ENCODE measurements at regions not wholly inside any gene's neighbourhood (a gene's known extent, or its start where the extent isn't known, plus 50 kb on each side); places are given as distances from the start of the nearest gene placed in this dataset.
"Not testable (repeated sequence)": the region's sequence is repeated elsewhere in the genome, so short reads cannot be mapped to it uniquely, and the experiment has no call there.

- WGBS, 2 donors, result 74 to 78% methylated on average over 2 of the region's 2 CpGs
- no peak overlapping the region for H3K4me3 ChIP-seq (ENCODE audit: low read depth in 1 of 2, low read length in 2 of 2)
- no peak overlapping the region for H3K27ac ChIP-seq (ENCODE audit: low read depth in 2 of 2, low read length in 1 of 2)
- H3K36me3 ChIP-seq (ENCODE audit: control insufficient read depth in 2 of 2, insufficient read depth in 2 of 2, low read length in 1 of 2), result no peaks in the 10 kb centered on the region
- H3K4me1 ChIP-seq (ENCODE audit: control insufficient read depth in 2 of 2, insufficient read depth in 2 of 2, low read length in 1 of 2), result no peaks in the 10 kb centered on the region
- H3K9me3 ChIP-seq (ENCODE audit: control insufficient read depth in 2 of 2, insufficient read depth in 1 of 2, low read depth in 1 of 2, low read length in 1 of 2), result no peaks in the 10 kb centered on the region
- no peaks in the 10 kb centered on the region for H3K27me3 ChIP-seq (ENCODE audit: control insufficient read depth in 1 of 2, insufficient read depth in 2 of 2, low read length in 2 of 2)
Observed at GRCh38 chr1:67503974-67504373, 73.8 kb upstream of the SERBP1 start.

- H3K27ac ChIP-seq (ENCODE audit: low read depth in 2 of 2, low read length in 1 of 2), result not testable (repeated sequence)
Observed at GRCh38 chr1:67513392-67514294, 83.4 kb upstream of the SERBP1 start.

GRCh38 chr1:67514300-67514699 is 84.1 kb upstream of the SERBP1 start:
- Histone ChIP-seq H3K9me3 (ENCODE audit: control insufficient read depth in 2 of 2, insufficient read depth in 1 of 2, low read depth in 1 of 2, low read length in 1 of 2) (no peaks in the 10 kb centered on the region), H3K36me3 (ENCODE audit: control insufficient read depth in 2 of 2, insufficient read depth in 2 of 2, low read length in 1 of 2) (no peaks in the 10 kb centered on the region), H3K27me3 (ENCODE audit: control insufficient read depth in 1 of 2, insufficient read depth in 2 of 2, low read length in 2 of 2) (no peaks in the 10 kb centered on the region), H3K4me3 (ENCODE audit: low read depth in 1 of 2, low read length in 2 of 2) (no peak overlapping the region), H3K27ac (ENCODE audit: low read depth in 2 of 2, low read length in 1 of 2) (no peak overlapping the region), H3K4me1 (ENCODE audit: control insufficient read depth in 2 of 2, insufficient read depth in 2 of 2, low read length in 1 of 2) (no peaks in the 10 kb centered on the region)
- WGBS, 2 donors, result 77 to 80% methylated on average over 4 of the region's 4 CpGs

More at GRCh38 chr1:67513392-67514294, 83.4 kb upstream of the SERBP1 start:
- not testable (repeated sequence) for H3K4me1 ChIP-seq (ENCODE audit: control insufficient read depth in 2 of 2, insufficient read depth in 2 of 2, low read length in 1 of 2); H3K9me3 ChIP-seq (ENCODE audit: control insufficient read depth in 2 of 2, insufficient read depth in 1 of 2, low read depth in 1 of 2, low read length in 1 of 2); H3K27me3 ChIP-seq (ENCODE audit: control insufficient read depth in 1 of 2, insufficient read depth in 2 of 2, low read length in 2 of 2); H3K36me3 ChIP-seq (ENCODE audit: control insufficient read depth in 2 of 2, insufficient read depth in 2 of 2, low read length in 1 of 2); H3K4me3 ChIP-seq (ENCODE audit: low read depth in 1 of 2, low read length in 2 of 2)
- whole genome bisulfite sequencing, 2 donors, result 81 to 89% methylated on average over 11 of the region's 11 CpGs

- no peaks in the 10 kb centered on the region for H3K27me3 ChIP-seq (ENCODE audit: control insufficient read depth in 1 of 2, insufficient read depth in 2 of 2, low read length in 2 of 2)
- no peaks in the 10 kb centered on the region for H3K4me1 ChIP-seq (ENCODE audit: control insufficient read depth in 2 of 2, insufficient read depth in 2 of 2, low read length in 1 of 2)
- no peak overlapping the region for H3K4me3 ChIP-seq (ENCODE audit: low read depth in 1 of 2, low read length in 2 of 2)
- no peaks in the 10 kb centered on the region for H3K36me3 ChIP-seq (ENCODE audit: control insufficient read depth in 2 of 2, insufficient read depth in 2 of 2, low read length in 1 of 2)
- H3K9me3 ChIP-seq (ENCODE audit: control insufficient read depth in 2 of 2, insufficient read depth in 1 of 2, low read depth in 1 of 2, low read length in 1 of 2), result no peaks in the 10 kb centered on the region
- H3K27ac ChIP-seq (ENCODE audit: low read depth in 2 of 2, low read length in 1 of 2), result no peak overlapping the region
- WGBS, 2 donors, result 44 to 45% methylated on average over 2 of the region's 2 CpGs
Observed at GRCh38 chr1:67514786-67515185, 84.6 kb upstream of the SERBP1 start.

DNA sequence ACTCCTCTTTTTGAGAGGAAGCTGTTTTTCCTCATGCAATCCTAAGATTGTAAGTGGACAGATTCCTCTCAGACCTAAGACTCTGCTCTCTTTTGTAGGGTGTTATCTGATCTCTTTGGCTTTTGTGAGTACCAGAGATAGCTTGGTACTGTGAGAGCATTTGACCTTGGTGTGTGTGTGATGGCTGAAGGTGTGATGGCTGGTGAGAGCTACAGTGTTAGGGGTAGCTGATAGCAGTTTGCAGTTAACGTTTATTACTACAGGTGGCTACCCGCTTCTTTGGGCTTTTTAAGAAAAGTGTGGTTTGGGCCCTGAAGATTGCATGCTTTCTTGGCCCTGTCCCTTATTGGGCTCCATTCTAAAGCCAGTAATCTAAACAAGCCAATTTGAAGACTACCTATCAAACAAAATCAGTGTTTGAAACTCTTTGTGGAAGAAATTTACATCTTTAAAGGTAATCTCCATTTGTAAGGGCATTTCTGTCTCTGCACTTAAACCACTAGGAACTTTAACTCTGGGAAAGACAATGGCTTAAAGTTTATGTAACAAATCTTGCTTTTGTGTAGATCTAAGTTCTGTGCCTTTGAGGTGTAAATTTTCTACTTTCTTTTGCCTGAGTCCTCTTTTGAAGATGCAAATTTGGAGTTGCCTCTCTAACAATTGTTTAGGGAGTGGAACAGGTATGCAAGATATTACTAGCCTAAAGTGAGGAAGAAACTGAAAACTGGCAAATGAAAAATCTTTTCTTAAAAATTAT is 85.3 kb upstream of the SERBP1 start:
- Histone ChIP-seq H3K9me3 (ENCODE audit: control insufficient read depth in 2 of 2, insufficient read depth in 1 of 2, low read depth in 1 of 2, low read length in 1 of 2) (no peaks in the 10 kb centered on the region), H3K36me3 (ENCODE audit: control insufficient read depth in 2 of 2, insufficient read depth in 2 of 2, low read length in 1 of 2) (no peaks in the 10 kb centered on the region), H3K27ac (ENCODE audit: low read depth in 2 of 2, low read length in 1 of 2) (no peak overlapping the region), H3K4me1 (ENCODE audit: control insufficient read depth in 2 of 2, insufficient read depth in 2 of 2, low read length in 1 of 2) (no peaks in the 10 kb centered on the region), H3K27me3 (ENCODE audit: control insufficient read depth in 1 of 2, insufficient read depth in 2 of 2, low read length in 2 of 2) (no peaks in the 10 kb centered on the region), H3K4me3 (ENCODE audit: low read depth in 1 of 2, low read length in 2 of 2) (no peak overlapping the region)
- 87 to 88% methylated on average over 2 of the region's 2 CpGs for WGBS, 2 donors

DNA sequence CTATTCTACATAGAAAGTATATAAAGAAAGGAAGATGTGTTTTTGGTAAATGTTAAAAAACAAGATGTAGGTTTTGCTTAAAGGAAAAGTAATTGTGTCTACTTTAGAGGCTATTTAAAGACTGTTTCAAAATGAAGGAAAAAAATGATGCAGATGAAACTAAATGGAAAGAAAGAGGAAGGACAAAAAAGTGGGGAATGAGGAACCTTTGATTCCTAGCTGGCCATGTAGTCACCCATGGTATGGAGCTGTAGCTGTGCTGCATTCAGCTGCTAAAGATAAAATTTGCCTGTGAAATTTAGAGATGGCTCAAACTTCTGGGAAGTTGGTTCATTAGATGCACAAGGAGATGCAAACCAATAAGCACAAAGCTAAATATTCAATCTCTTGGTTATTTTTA is 86.8 kb upstream of the SERBP1 start:
- Histone ChIP-seq H3K36me3 (ENCODE audit: control insufficient read depth in 2 of 2, insufficient read depth in 2 of 2, low read length in 1 of 2) (no peaks in the 10 kb centered on the region), H3K27me3 (ENCODE audit: control insufficient read depth in 1 of 2, insufficient read depth in 2 of 2, low read length in 2 of 2) (no peaks in the 10 kb centered on the region), H3K4me1 (ENCODE audit: control insufficient read depth in 2 of 2, insufficient read depth in 2 of 2, low read length in 1 of 2) (no peaks in the 10 kb centered on the region), H3K4me3 (ENCODE audit: low read depth in 1 of 2, low read length in 2 of 2) (no peak overlapping the region), H3K9me3 (ENCODE audit: control insufficient read depth in 2 of 2, insufficient read depth in 1 of 2, low read depth in 1 of 2, low read length in 1 of 2) (no peaks in the 10 kb centered on the region), H3K27ac (ENCODE audit: low read depth in 2 of 2, low read length in 1 of 2) (no peak overlapping the region)

DNA sequence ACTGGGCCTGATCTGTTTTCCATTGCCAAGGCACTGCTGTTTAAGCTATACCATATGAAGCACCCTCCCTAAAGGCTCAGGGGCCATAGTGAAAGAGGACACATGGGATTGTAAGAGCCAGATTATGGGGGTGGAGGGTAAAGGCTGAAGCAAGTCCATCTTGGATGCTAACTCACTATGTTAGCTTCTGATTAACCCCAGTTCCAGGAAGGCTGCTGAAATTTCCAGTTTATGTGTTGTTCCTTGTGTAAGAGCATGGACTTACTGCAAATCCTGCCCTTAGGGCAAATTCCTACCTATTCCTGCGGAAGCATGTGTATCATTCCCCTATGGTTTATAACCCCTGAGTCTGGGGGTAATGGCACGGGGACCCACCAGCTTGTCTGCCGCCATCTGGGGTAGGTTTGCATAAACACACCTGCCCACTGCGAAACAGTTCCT is 91.8 kb upstream of the SERBP1 start:
- WGBS, 2 donors, result 78 to 83% methylated on average over 4 of the region's 4 CpGs
- Histone ChIP-seq H3K27ac (ENCODE audit: low read depth in 2 of 2, low read length in 1 of 2) (no peak overlapping the region), H3K36me3 (ENCODE audit: control insufficient read depth in 2 of 2, insufficient read depth in 2 of 2, low read length in 1 of 2) (no peaks in the 10 kb centered on the region), H3K4me1 (ENCODE audit: control insufficient read depth in 2 of 2, insufficient read depth in 2 of 2, low read length in 1 of 2) (peaks cover 0 to 4% of the 10 kb centered on the region in 2 donors), H3K4me3 (ENCODE audit: low read depth in 1 of 2, low read length in 2 of 2) (no peak overlapping the region), H3K27me3 (ENCODE audit: control insufficient read depth in 1 of 2, insufficient read depth in 2 of 2, low read length in 2 of 2) (no peaks in the 10 kb centered on the region), H3K9me3 (ENCODE audit: control insufficient read depth in 2 of 2, insufficient read depth in 1 of 2, low read depth in 1 of 2, low read length in 1 of 2) (no peaks in the 10 kb centered on the region)

GRCh38 chr1:67522793-67523192 is 92.6 kb upstream of the SERBP1 start:
- WGBS, 2 donors, result 96 to 97% methylated on average over 4 of the region's 4 CpGs
- H3K4me3 ChIP-seq (ENCODE audit: low read depth in 1 of 2, low read length in 2 of 2), result no peak overlapping the region
- peaks cover 0 to 4% of the 10 kb centered on the region in 2 donors for H3K4me1 ChIP-seq (ENCODE audit: control insufficient read depth in 2 of 2, insufficient read depth in 2 of 2, low read length in 1 of 2)
- H3K27me3 ChIP-seq (ENCODE audit: control insufficient read depth in 1 of 2, insufficient read depth in 2 of 2, low read length in 2 of 2), result no peaks in the 10 kb centered on the region
- no peak overlapping the region for H3K27ac ChIP-seq (ENCODE audit: low read depth in 2 of 2, low read length in 1 of 2)
- H3K36me3 ChIP-seq (ENCODE audit: control insufficient read depth in 2 of 2, insufficient read depth in 2 of 2, low read length in 1 of 2), result no peaks in the 10 kb centered on the region
- H3K9me3 ChIP-seq (ENCODE audit: control insufficient read depth in 2 of 2, insufficient read depth in 1 of 2, low read depth in 1 of 2, low read length in 1 of 2), result no peaks in the 10 kb centered on the region

- H3K9me3 ChIP-seq (ENCODE audit: control insufficient read depth in 2 of 2, insufficient read depth in 1 of 2, low read depth in 1 of 2, low read length in 1 of 2), result no peaks in the 10 kb centered on the region
- H3K36me3 ChIP-seq (ENCODE audit: control insufficient read depth in 2 of 2, insufficient read depth in 2 of 2, low read length in 1 of 2), result no peaks in the 10 kb centered on the region
- H3K27me3 ChIP-seq (ENCODE audit: control insufficient read depth in 1 of 2, insufficient read depth in 2 of 2, low read length in 2 of 2), result no peaks in the 10 kb centered on the region
- H3K4me3 ChIP-seq (ENCODE audit: low read depth in 1 of 2, low read length in 2 of 2), result no peak overlapping the region
- H3K27ac ChIP-seq (ENCODE audit: low read depth in 2 of 2, low read length in 1 of 2), result peak overlapping the region; percentile 80 to 86
- 50 to 51% methylated on average over 7 of the region's 7 CpGs for WGBS, 2 donors
- peaks cover 0 to 4% of the 10 kb centered on the region in 2 donors for H3K4me1 ChIP-seq (ENCODE audit: control insufficient read depth in 2 of 2, insufficient read depth in 2 of 2, low read length in 1 of 2)
Observed at GRCh38 chr1:67524143-67525052, 94.2 kb upstream of the SERBP1 start.
